Esophagus (tissue), 2 donors: ENCODE measurements at regions not wholly inside any gene's neighbourhood (a gene's known extent, or its start where the extent isn't known, plus 50 kb on each side); places are given as distances from the start of the nearest gene placed in this dataset.

Experiments used
- H3K27ac ChIP-seq, 2 donors: one replicate each; pipeline ENCODE4 v1.5.1; 2013; ENCODE audit warnings: low read depth in 2 of 2, mild to moderate bottlenecking in 2 of 2, inconsistent platforms in 1 of 2, low read length in 1 of 2, moderate library complexity in 1 of 2
- H3K27me3 ChIP-seq, 2 donors: one replicate each; pipeline ENCODE4 v1.6.1; 2013; ENCODE audit warnings: low read length in 2 of 2, control low read depth in 1 of 2, mild to moderate bottlenecking in 1 of 2; ENCODE audit not compliant: insufficient read depth in 2 of 2, control insufficient read depth in 1 of 2
- H3K36me3 ChIP-seq, 2 donors: one replicate each; pipeline ENCODE4 v1.6.1; 2013; ENCODE audit warnings: low read length in 1 of 2; ENCODE audit not compliant: control insufficient read depth in 2 of 2, insufficient read depth in 2 of 2
- H3K4me1 ChIP-seq, 2 donors: one replicate each; pipeline ENCODE4 v1.6.1; 2013; ENCODE audit warnings: low read length in 1 of 2; ENCODE audit not compliant: control insufficient read depth in 2 of 2, insufficient read depth in 2 of 2
- H3K4me3 ChIP-seq, 2 donors: one replicate each; pipeline ENCODE4 v1.5.1; 2013; ENCODE audit warnings: low read length in 2 of 2, mild to moderate bottlenecking in 2 of 2, low read depth in 1 of 2, moderate library complexity in 1 of 2
- H3K9me3 ChIP-seq, 2 donors: one replicate each; pipeline ENCODE4 v1.6.1; 2013; ENCODE audit warnings: mild to moderate bottlenecking in 2 of 2, low read depth in 1 of 2, low read length in 1 of 2, moderate library complexity in 1 of 2; ENCODE audit not compliant: control insufficient read depth in 2 of 2, insufficient read depth in 1 of 2
- WGBS, 2 donors: extraction: QIAGEN DNeasy Blood & Tissue Kit; methylation state at CpG; one replicate each; pipeline ENCODE4 v1.1.7; 2013; 5-methylcytosine and 5-hydroxymethylcytosine counted together
- donor health status: healthy with polysubstance abuse.
- donor health status: Bipolar disorder and iron deficiency.

GRCh38 chr3:152696962-152697361, 138.0 kb upstream of the P2RY1 start:
- Histone ChIP-seq H3K36me3 (no peaks in the 10 kb centered on the region), H3K4me1 (no peaks in the 10 kb centered on the region), H3K27ac (no peak overlapping the region), H3K4me3 (no peak overlapping the region), H3K27me3 (no peaks in the 10 kb centered on the region), H3K9me3 (no peaks in the 10 kb centered on the region)

DNA sequence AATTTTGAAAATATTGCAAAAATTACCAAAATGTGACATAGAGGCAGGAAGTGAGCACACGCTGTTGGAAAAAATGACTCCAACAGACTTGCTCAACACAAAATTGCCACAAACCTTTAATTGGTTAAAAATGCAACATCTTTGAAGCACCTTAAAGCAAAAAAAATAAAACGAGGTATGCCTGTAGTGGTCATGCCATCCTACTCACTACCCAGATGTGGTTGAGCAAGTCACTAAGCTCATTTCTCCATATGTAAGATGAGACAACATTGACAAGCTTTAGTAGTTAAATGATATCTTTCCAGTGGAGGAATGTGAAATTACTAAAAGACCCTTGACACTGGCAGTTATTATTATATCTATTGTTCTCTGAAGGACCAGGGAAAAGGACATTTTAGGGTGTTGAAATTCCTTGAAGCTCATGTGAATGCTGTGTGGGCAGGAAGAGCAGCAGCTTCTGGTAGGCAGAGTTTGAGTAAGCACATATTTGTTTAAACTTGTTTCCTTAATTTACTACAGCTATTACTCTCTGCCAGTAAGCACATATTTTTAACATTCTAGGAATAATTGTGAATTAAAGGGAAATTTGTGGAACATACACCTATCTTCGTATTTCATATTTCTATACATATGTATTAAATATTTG, 131.6 kb upstream of the P2RY1 start:
- Histone ChIP-seq H3K9me3 (no peaks in the 10 kb centered on the region), H3K27me3 (no peaks in the 10 kb centered on the region), H3K36me3 (no peaks in the 10 kb centered on the region), H3K27ac (no peak overlapping the region), H3K4me1 (no peaks in the 10 kb centered on the region), H3K4me3 (no peak overlapping the region)
- 61 to 62% methylated on average over 3 of the region's 3 CpGs for WGBS, 2 donors

DNA sequence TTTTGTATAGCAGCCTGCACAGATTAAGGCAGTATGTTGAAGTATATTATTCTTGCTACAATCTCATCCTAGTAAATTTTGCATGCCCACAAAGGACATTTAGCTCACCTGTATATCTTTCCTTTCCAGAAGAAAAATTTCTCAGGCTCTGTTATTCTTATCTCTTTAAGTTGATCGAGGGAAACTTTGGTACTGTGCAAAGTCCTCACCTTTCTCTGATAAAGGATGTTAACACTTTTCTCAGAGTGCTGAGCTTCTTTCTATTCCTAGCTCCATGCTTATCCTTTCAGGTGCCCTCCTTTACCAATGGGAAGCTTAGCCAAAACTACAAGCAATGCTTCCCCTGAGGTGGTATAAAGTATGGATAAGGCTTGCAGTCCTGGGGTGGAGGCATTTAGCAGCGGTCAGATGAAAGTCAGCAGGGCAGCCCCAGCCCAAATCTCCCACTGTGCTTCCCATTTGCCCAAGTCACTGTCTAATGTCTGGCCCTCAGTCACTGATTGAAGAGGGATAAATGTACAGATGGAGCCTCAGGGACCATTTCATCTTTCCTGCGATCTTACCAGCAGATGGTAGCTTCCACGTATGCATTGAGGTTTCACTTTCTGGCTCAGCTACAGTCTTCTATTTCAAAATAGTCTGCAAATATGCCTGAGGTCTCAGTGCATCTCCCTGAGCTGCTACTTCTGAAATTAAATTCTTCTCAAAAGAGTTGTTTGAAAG, 127.8 kb upstream of the P2RY1 start:
- WGBS, 2 donors = 58 to 63% methylated on average over 4 of the region's 4 CpGs
- no peaks in the 10 kb centered on the region for H3K36me3 ChIP-seq
- no peaks in the 10 kb centered on the region for H3K27me3 ChIP-seq
- H3K27ac ChIP-seq = no peak overlapping the region
- no peak overlapping the region for H3K4me3 ChIP-seq
- no peaks in the 10 kb centered on the region for H3K4me1 ChIP-seq
- H3K9me3 ChIP-seq = no peaks in the 10 kb centered on the region

GRCh38 chr3:152709659-152710058, 125.3 kb upstream of the P2RY1 start:
- Histone ChIP-seq H3K27ac (no peak overlapping the region), H3K4me3 (no peak overlapping the region), H3K27me3 (no peaks in the 10 kb centered on the region), H3K9me3 (no peaks in the 10 kb centered on the region), H3K36me3 (no peaks in the 10 kb centered on the region), H3K4me1 (no peaks in the 10 kb centered on the region)
- 77 to 82% methylated on average over 3 of the region's 3 CpGs for WGBS, 2 donors

DNA sequence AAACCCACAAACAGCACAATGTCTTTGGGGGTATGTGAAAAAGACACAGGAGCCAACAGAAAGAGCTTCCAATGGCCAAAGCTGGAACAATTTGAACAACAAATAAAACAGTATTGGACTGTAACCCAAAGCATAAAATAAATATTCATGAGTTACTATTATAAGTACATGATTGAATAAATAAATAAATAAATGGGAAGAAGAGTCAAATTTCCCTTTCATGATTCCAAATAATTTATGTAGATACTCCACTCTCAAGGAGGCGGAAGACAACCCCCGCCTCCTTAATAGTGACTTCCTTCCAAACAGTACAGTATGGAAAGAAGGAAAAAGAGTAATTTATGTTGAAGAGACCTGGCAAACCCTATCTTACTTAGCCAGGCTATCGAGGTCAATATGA, 124.4 kb upstream of the P2RY1 start:
- H3K36me3 ChIP-seq = no peaks in the 10 kb centered on the region
- no peak overlapping the region for H3K27ac ChIP-seq
- H3K4me3 ChIP-seq = no peak overlapping the region
- H3K9me3 ChIP-seq = no peaks in the 10 kb centered on the region
- H3K27me3 ChIP-seq = no peaks in the 10 kb centered on the region
- H3K4me1 ChIP-seq = no peaks in the 10 kb centered on the region
- 91% methylated on average over 3 of the region's 3 CpGs for WGBS, 2 donors

DNA sequence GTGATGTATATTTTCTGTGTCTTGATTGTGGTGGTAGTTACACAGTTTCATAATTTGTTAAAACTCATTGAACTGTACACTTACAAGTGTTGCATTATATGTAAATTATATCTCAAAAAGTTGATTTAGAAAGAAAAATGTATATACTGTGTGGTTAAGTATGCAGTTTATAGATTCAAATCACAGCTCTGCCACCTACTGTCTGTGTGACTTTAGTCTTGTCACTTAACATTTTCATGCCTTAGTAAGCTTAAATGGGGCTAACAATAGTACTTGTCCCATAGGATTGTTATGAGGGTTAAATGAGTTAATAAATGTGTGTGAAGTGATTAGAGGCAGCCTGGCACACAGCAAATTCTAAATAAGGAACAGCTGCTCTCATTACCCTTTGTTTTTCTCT, 120.9 kb upstream of the P2RY1 start:
- H3K9me3 ChIP-seq = no peaks in the 10 kb centered on the region
- no peaks in the 10 kb centered on the region for H3K4me1 ChIP-seq
- no peak overlapping the region for H3K4me3 ChIP-seq
- H3K36me3 ChIP-seq = no peaks in the 10 kb centered on the region
- no peaks in the 10 kb centered on the region for H3K27me3 ChIP-seq
- H3K27ac ChIP-seq = no peak overlapping the region

DNA sequence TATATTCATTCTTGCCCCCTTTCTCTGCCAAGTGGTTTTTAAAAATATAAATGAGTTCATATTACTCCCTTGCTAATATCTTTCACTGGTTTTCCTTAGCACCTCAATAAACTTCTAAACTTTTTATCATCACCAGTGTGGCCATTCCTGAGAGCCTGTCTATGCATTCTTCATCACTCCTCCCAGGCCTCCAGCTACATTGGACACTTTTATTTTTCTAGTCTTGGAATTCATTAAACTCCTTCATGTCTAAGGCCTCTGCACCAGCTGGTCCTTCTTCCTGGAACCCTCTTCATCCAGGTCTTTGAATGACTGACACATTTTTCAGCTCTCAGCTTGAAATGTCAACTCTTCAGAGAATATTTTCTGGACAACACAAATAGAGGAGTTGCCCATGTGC, 120.4 kb upstream of the P2RY1 start:
- no peaks in the 10 kb centered on the region for H3K27me3 ChIP-seq

GRCh38 chr3:152717252-152717651, 117.7 kb upstream of the P2RY1 start:
- Histone ChIP-seq H3K9me3 (peaks cover 0 to 2% of the 10 kb centered on the region in 2 donors), H3K27ac (no peak overlapping the region), H3K4me3 (no peak overlapping the region), H3K4me1 (no peaks in the 10 kb centered on the region), H3K27me3 (no peaks in the 10 kb centered on the region), H3K36me3 (no peaks in the 10 kb centered on the region)
- 42 to 58% methylated on average over 3 of the region's 3 CpGs for WGBS, 2 donors

More for the DNA sequence above, 120.4 kb upstream of the P2RY1 start:
- no peak overlapping the region for H3K4me3 ChIP-seq
- no peaks in the 10 kb centered on the region for H3K9me3 ChIP-seq
- no peaks in the 10 kb centered on the region for H3K36me3 ChIP-seq
- no peaks in the 10 kb centered on the region for H3K4me1 ChIP-seq
- H3K27ac ChIP-seq = no peak overlapping the region

DNA sequence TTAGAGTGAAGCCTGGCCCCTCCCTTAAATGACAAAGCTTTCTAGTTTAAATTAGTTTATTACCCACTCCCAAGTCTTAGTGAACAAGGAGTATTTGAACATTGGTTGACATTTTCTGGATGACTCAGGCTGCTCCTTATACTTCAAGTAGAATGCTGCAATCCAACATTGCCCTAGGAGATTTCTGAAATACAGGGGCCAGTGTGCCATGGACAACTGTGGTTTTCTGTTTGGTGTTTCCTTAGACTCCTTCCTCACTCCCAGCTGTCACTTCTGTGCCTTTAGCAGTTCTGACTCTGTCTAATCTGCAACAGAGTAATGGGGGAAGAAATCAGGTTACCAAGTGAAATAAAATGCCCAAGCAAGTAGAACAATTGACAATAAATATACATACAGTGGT, 116.1 kb upstream of the P2RY1 start:
- no peaks in the 10 kb centered on the region for H3K36me3 ChIP-seq
- H3K27me3 ChIP-seq = no peaks in the 10 kb centered on the region
- no peak overlapping the region for H3K27ac ChIP-seq
- no peak overlapping the region for H3K4me3 ChIP-seq
- no peaks in the 10 kb centered on the region for H3K4me1 ChIP-seq
- peaks cover 0 to 2% of the 10 kb centered on the region in 2 donors for H3K9me3 ChIP-seq

DNA sequence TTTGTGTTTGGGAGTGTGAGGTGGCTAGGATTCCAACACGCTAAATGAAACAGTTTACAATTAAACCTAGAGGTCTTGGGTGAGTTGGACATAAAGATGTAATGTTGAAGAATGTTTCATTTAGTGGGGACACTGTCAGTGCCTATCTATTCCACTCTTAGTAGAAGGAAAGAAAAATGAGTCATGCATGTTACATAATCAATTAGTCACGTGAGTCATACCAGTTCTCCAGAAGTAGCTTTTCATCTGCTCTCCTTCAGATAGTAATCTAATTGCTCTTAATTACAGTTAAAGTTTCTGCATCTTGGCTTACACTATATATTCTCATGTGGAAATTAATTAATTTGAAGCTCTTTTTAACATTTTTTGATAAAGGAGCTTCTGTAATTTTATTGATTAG, 115.7 kb upstream of the P2RY1 start:
- Histone ChIP-seq H3K27ac (no peak overlapping the region), H3K4me3 (no peak overlapping the region)
- WGBS, 2 donors = 51 to 53% methylated on average over 2 of the region's 2 CpGs

More for the DNA sequence above, 115.7 kb upstream of the P2RY1 start:
- Histone ChIP-seq H3K27me3 (no peaks in the 10 kb centered on the region), H3K36me3 (no peaks in the 10 kb centered on the region), H3K9me3 (peaks cover 0 to 2% of the 10 kb centered on the region in 2 donors), H3K4me1 (no peaks in the 10 kb centered on the region)
